ENCODE measurements at regions not wholly inside any gene's neighbourhood (a gene's known extent, or its start where the extent isn't known, plus 50 kb on each side); places are given as distances from the start of the nearest gene placed in this dataset.

DNA sequence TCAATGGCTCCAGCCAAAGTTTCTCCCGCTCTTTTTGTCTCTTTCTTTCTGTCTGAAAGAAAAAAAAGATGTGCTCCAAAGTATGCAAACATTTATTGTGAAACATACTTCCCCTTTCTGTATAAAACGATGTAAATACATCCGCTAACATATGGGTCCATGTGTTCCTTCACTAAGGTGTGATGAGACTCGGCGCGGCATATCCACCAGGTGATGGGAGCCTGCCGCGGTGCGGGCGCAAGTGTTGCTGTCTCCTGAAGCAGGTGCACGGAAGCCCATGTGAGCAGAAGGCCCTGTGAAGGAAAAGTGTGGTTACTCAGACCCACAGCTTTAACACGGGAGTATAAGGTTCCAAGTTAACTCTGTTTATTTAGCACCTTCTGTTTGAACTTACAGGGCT lies 466.6 kb upstream of the C1orf87 start:
- Histone ChIP-seq H3K36me3 (ENCODE audit: insufficient read depth, insufficient read length, low read length) (no peaks in the 10 kb centered on the region), H3K9me3 (ENCODE audit: insufficient read depth, low read length) (no peaks in the 10 kb centered on the region), H3K9ac (ENCODE audit: insufficient read length, low read depth) (no peak overlapping the region), H3K27me3 (ENCODE audit: insufficient read depth, insufficient read length) (no peaks in the 10 kb centered on the region), H3K4me3 (ENCODE audit: insufficient read length, low read depth) (no peak overlapping the region), H3K4me1 (ENCODE audit: insufficient read depth, insufficient read length) (no peaks in the 10 kb centered on the region)
- TF ChIP-seq YY1 (IDR thresholded peaks at IDR 0.05; ENCODE audit: insufficient read depth, insufficient read length), result no peak
- DNase-seq (ENCODE audit: low read depth, low spot score), result no peak

DNA sequence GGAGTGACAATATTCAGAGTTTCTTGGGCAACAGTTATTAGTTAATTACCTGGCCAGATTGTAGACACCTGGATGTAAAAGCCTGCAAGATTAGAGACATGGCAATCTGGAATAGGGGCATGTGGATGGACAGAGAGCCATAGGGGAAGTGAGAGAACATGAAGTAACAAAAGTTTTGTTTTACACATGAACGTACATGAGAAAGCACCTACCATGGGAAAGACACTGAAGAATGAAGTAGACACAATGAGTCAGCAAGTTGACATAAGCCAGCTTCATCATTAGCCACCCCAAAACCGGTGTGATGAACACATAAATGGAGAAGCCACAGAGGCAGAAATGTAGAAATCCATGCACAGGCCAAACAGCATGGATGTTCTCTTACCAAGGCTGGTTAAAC lies 462.1 kb upstream of the C1orf87 start:
- Histone ChIP-seq H3K4me1 (ENCODE audit: insufficient read depth, insufficient read length) (no peaks in the 10 kb centered on the region), H3K9ac (ENCODE audit: insufficient read length, low read depth) (no peak overlapping the region), H3K36me3 (ENCODE audit: insufficient read depth, insufficient read length, low read length) (no peaks in the 10 kb centered on the region), H3K9me3 (ENCODE audit: insufficient read depth, low read length) (no peaks in the 10 kb centered on the region), H3K27me3 (ENCODE audit: insufficient read depth, insufficient read length) (no peaks in the 10 kb centered on the region), H3K4me3 (ENCODE audit: insufficient read length, low read depth) (no peak overlapping the region)
- DNase-seq (ENCODE audit: low read depth, low spot score), result no peak
- TF ChIP-seq SUZ12 (IDR thresholded peaks at IDR 0.05; ENCODE audit: extremely low read depth, insufficient read depth, insufficient read length), result no peak

DNA sequence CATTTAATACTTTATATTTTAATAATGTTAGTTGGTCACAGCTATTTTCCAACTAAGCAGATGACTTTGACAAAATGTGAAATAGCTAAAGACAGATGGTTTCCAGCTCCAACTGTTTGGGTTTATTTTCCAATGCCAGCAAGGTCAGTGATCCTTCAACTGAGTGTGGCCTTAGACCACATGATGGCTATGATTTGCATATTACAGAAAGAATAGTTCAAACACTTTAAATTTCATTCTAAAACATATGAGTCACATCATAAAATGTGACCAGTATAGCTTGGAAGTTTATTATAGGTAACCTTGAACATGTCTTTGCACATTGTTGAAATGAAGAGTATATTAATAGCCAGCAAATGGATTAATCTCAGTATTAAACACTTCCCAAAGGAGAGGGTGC lies 454.0 kb upstream of the C1orf87 start:
- no peak overlapping the region for H3K9ac ChIP-seq (ENCODE audit: insufficient read length, low read depth)
- no peaks in the 10 kb centered on the region for H3K27me3 ChIP-seq (ENCODE audit: insufficient read depth, insufficient read length)
- no peaks in the 10 kb centered on the region for H3K4me1 ChIP-seq (ENCODE audit: insufficient read depth, insufficient read length)
- no peaks in the 10 kb centered on the region for H3K9me3 ChIP-seq (ENCODE audit: insufficient read depth, low read length)
- TF ChIP-seq SUZ12 (IDR thresholded peaks at IDR 0.05; ENCODE audit: extremely low read depth, insufficient read depth, insufficient read length) (no peak), ZNF274 (IDR thresholded peaks at IDR 0.05; ENCODE audit: low read depth, low read length) (no peak), YY1 (IDR thresholded peaks at IDR 0.05; ENCODE audit: insufficient read depth, insufficient read length) (no peak)
- no peaks in the 10 kb centered on the region for H3K36me3 ChIP-seq (ENCODE audit: insufficient read depth, insufficient read length, low read length)
- no peak overlapping the region for H3K4me3 ChIP-seq (ENCODE audit: insufficient read length, low read depth)
- no peak for DNase-seq (ENCODE audit: low read depth, low spot score)

DNA sequence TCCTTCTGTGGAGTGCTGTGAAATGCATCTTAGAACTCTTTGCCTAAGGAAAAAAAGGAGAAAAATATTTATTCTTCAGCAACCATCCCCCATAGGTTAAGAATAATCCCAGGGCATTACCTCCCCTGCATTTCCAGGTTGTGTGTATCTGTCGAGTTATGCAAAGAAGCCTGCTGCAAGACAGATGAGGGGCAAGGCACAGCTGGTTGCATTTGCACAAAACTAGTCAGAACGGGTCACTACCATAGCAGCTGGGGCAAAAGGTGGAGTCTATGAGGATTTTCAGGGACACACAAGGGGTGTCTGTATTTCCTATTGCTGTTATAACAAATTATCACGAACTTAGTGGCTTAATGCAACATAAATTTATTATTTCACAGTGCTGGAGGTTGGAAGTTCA lies 443.4 kb upstream of the C1orf87 start:
- Histone ChIP-seq H3K4me1 (ENCODE audit: insufficient read depth, insufficient read length) (no peaks in the 10 kb centered on the region), H3K36me3 (ENCODE audit: insufficient read depth, insufficient read length, low read length) (no peaks in the 10 kb centered on the region), H3K9me3 (ENCODE audit: insufficient read depth, low read length) (no peaks in the 10 kb centered on the region), H3K27me3 (ENCODE audit: insufficient read depth, insufficient read length) (no peaks in the 10 kb centered on the region), H3K9ac (ENCODE audit: insufficient read length, low read depth) (no peak overlapping the region), H3K4me3 (ENCODE audit: insufficient read length, low read depth) (no peak overlapping the region)
- DNase-seq (ENCODE audit: low read depth, low spot score), result no peak
- TF ChIP-seq ZNF274 (IDR thresholded peaks at IDR 0.05; ENCODE audit: low read depth, low read length) (no peak), YY1 (IDR thresholded peaks at IDR 0.05; ENCODE audit: insufficient read depth, insufficient read length) (no peak), SUZ12 (IDR thresholded peaks at IDR 0.05; ENCODE audit: extremely low read depth, insufficient read depth, insufficient read length) (no peak)

DNA sequence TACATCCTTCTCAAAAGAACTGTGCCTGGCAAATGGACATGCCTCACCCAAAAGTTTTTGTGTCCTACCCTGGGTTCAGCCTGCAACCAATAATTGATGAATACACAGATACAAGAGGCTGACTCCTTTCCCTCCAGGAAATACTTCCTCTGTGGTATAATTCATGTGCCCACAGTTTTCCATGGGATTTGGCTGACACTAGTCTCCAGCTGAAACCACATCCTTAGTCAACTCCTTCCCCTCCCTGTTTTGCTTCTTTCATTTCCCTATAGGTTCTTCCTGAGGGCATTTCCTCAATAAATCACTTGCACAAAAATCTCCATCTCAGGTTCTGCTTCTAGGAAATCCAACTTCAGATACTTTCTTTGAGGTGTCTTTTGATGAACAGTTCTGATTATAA lies 436.6 kb upstream of the C1orf87 start:
- Histone ChIP-seq H3K9me3 (ENCODE audit: insufficient read depth, low read length) (no peaks in the 10 kb centered on the region), H3K36me3 (ENCODE audit: insufficient read depth, insufficient read length, low read length) (no peaks in the 10 kb centered on the region), H3K4me3 (ENCODE audit: insufficient read length, low read depth) (no peak overlapping the region), H3K4me1 (ENCODE audit: insufficient read depth, insufficient read length) (no peaks in the 10 kb centered on the region), H3K27me3 (ENCODE audit: insufficient read depth, insufficient read length) (no peaks in the 10 kb centered on the region), H3K9ac (ENCODE audit: insufficient read length, low read depth) (no peak overlapping the region)
- no peak for DNase-seq (ENCODE audit: low read depth, low spot score)
- no peak for TF ChIP-seq YY1 (IDR thresholded peaks at IDR 0.05; ENCODE audit: insufficient read depth, insufficient read length)
- no peak for TF ChIP-seq SUZ12 (IDR thresholded peaks at IDR 0.05; ENCODE audit: extremely low read depth, insufficient read depth, insufficient read length)
- no peak for TF ChIP-seq ZNF274 (IDR thresholded peaks at IDR 0.05; ENCODE audit: low read depth, low read length)

DNA sequence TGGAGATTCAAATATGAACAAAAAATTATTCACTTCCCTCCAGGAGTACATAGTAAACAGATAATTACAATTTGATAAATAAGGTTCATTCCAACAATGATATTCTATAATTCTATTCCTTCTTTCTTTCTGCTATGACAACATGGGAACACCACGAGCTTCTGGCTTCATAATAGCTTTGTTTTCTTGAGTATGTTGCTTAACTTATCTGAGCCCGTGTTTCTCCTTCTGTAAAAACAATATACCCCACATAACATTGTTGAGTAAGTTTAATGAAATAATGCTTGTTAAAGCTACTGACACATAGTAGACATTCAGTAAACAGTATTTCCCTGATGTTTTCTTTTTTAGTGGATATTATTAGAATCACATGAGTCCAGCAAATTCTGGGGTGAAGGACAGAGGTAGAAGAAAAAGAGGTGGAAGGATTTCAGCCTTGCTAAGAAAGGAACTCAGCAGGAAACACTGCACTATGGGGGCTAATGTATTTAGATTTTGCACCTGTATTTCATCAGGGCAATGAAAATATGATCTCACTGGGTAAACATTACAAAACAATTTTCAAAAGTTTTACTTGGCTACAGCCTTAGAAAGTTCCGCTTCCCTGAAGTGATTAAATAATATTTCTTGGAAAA lies 430.8 kb upstream of the C1orf87 start:
- TF ChIP-seq YY1 (IDR thresholded peaks at IDR 0.05; ENCODE audit: insufficient read depth, insufficient read length), result no peak
- TF ChIP-seq ZNF274 (IDR thresholded peaks at IDR 0.05; ENCODE audit: low read depth, low read length), result no peak
- no peak for DNase-seq (ENCODE audit: low read depth, low spot score)
- H3K4me1 ChIP-seq (ENCODE audit: insufficient read depth, insufficient read length), result no peaks in the 10 kb centered on the region
- H3K9me3 ChIP-seq (ENCODE audit: insufficient read depth, low read length), result no peaks in the 10 kb centered on the region
- no peaks in the 10 kb centered on the region for H3K27me3 ChIP-seq (ENCODE audit: insufficient read depth, insufficient read length)
- no peak overlapping the region for H3K4me3 ChIP-seq (ENCODE audit: insufficient read length, low read depth)
- H3K36me3 ChIP-seq (ENCODE audit: insufficient read depth, insufficient read length, low read length), result no peaks in the 10 kb centered on the region
- no peak overlapping the region for H3K9ac ChIP-seq (ENCODE audit: insufficient read length, low read depth)

DNA sequence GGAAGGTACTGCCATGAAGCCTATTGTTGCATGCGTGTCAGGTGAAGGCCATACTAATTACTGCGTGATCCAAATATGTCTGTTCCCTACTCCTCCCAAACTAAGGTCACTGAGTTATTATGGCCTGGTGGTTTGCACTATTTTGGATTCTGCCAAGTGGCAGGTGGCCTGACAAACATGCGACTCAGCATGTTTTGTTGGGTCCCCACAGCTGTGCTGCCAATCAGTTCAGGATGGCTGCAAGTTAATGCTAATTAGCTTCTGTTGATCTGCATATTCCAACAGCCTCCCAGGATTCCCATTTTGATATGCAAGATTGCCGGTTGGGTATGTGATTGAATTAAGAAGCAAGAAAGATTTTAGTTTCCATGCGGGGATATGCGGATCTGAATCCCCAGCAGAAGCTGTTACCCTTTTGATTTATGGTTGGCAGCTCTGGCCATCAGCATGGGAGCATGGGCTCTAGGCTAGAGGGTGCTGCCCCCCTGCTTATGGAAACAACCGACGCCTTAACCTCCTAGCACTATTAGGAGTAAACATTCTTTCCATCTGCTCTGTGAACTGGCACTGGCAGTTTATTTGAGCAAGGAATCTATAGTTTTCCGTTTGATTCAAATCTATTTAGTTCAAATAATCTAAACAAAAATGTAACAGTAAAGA lies 429.8 kb upstream of the C1orf87 start:
- Histone ChIP-seq H3K9ac (ENCODE audit: insufficient read length, low read depth) (no peak overlapping the region), H3K4me3 (ENCODE audit: insufficient read length, low read depth) (no peak overlapping the region)

More for the DNA sequence above, 429.8 kb upstream of the C1orf87 start:
- Histone ChIP-seq H3K9me3 (ENCODE audit: insufficient read depth, low read length) (peaks cover 8% of the 10 kb centered on the region; the same call in 1 of the 2 replicates), H3K4me1 (ENCODE audit: insufficient read depth, insufficient read length) (no peaks in the 10 kb centered on the region), H3K27me3 (ENCODE audit: insufficient read depth, insufficient read length) (no peaks in the 10 kb centered on the region), H3K36me3 (ENCODE audit: insufficient read depth, insufficient read length, low read length) (no peaks in the 10 kb centered on the region)
- TF ChIP-seq ZNF274 (IDR thresholded peaks at IDR 0.05; ENCODE audit: low read depth, low read length) (no peak), SUZ12 (IDR thresholded peaks at IDR 0.05; ENCODE audit: extremely low read depth, insufficient read depth, insufficient read length) (no peak), YY1 (IDR thresholded peaks at IDR 0.05; ENCODE audit: insufficient read depth, insufficient read length) (no peak)
- no peak for DNase-seq (ENCODE audit: low read depth, low spot score)
